ENCODE measurements at regions not wholly inside any gene's neighbourhood (a gene's known extent, or its start where the extent isn't known, plus 50 kb on each side); places are given as distances from the start of the nearest gene placed in this dataset.

DNA sequence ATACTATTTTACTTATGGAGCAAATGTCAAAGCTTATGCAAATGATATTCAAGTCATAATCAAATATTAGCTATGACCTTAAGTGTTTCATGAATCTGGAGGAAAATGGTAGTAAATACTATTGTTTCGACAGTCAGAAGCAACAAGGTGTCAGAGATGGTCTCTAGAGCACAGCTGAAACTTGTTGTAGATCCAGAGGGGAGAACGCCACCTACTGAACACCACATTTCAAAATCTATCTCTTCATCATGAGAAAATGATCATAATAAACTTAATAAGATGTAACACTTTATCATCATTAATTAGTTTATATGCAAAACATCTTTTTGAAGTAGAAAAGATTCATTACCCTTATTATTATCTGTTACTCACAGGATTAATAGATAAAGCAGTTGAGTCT, 418.7 kb downstream of the GATA3 start:
- H3K36me3 ChIP-seq (ENCODE audit: low read depth) = no peaks in the 10 kb centered on the region
- H3K27me3 ChIP-seq (ENCODE audit: insufficient read depth, poor library complexity, severe bottlenecking) = no peaks in the 10 kb centered on the region
- DNase-seq (ENCODE audit: low spot score) = no peak
- H3K27ac ChIP-seq (ENCODE audit: poor library complexity, severe bottlenecking) = no peak overlapping the region
- H3K9me3 ChIP-seq (ENCODE audit: severe bottlenecking) = no peaks in the 10 kb centered on the region
- TF ChIP-seq, protein P1, sequence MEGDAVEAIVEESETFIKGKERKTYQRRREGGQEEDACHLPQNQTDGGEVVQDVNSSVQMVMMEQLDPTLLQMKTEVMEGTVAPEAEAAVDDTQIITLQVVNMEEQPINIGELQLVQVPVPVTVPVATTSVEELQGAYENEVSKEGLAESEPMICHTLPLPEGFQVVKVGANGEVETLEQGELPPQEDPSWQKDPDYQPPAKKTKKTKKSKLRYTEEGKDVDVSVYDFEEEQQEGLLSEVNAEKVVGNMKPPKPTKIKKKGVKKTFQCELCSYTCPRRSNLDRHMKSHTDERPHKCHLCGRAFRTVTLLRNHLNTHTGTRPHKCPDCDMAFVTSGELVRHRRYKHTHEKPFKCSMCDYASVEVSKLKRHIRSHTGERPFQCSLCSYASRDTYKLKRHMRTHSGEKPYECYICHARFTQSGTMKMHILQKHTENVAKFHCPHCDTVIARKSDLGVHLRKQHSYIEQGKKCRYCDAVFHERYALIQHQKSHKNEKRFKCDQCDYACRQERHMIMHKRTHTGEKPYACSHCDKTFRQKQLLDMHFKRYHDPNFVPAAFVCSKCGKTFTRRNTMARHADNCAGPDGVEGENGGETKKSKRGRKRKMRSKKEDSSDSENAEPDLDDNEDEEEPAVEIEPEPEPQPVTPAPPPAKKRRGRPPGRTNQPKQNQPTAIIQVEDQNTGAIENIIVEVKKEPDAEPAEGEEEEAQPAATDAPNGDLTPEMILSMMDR (IDR thresholded peaks at IDR 0.05; ENCODE audit: poor library complexity, severe bottlenecking) = no peak
- ATAC-seq (ENCODE audit: low read depth) = no peak
- H3K4me3 ChIP-seq (ENCODE audit: severe bottlenecking) = no peak overlapping the region
- no peaks in the 10 kb centered on the region for H3K4me1 ChIP-seq (ENCODE audit: insufficient read depth, poor library complexity, severe bottlenecking)

DNA sequence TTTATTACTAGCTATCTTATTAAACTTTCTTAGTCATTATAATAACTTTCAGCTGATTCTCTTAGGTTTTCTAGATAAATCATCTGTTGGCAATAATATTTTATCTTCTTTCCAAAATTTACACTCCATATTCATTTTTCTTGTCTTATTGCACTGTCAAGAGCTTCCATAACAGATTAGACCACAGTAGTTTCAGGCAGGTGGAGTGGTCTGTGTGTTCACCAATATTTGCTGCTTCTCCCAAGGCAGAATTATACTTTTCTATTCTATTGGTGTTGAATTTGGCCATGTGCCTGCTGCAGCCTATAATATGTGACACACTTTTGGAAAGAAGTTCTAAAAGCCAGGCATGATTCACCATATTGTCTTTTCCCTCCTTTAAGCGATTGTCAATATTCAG, 422.8 kb downstream of the GATA3 start:
- Histone ChIP-seq H3K4me1 (ENCODE audit: insufficient read depth, poor library complexity, severe bottlenecking) (no peaks in the 10 kb centered on the region), H3K27me3 (ENCODE audit: insufficient read depth, poor library complexity, severe bottlenecking) (no peaks in the 10 kb centered on the region), H3K36me3 (ENCODE audit: low read depth) (no peaks in the 10 kb centered on the region), H3K9me3 (ENCODE audit: severe bottlenecking) (no peaks in the 10 kb centered on the region), H3K4me3 (ENCODE audit: severe bottlenecking) (no peak overlapping the region), H3K27ac (ENCODE audit: poor library complexity, severe bottlenecking) (no peak overlapping the region)
- no peak for DNase-seq (ENCODE audit: low spot score)
- no peak for ATAC-seq (ENCODE audit: low read depth)
- TF ChIP-seq, protein P1 (IDR thresholded peaks at IDR 0.05; ENCODE audit: poor library complexity, severe bottlenecking) = no peak

DNA sequence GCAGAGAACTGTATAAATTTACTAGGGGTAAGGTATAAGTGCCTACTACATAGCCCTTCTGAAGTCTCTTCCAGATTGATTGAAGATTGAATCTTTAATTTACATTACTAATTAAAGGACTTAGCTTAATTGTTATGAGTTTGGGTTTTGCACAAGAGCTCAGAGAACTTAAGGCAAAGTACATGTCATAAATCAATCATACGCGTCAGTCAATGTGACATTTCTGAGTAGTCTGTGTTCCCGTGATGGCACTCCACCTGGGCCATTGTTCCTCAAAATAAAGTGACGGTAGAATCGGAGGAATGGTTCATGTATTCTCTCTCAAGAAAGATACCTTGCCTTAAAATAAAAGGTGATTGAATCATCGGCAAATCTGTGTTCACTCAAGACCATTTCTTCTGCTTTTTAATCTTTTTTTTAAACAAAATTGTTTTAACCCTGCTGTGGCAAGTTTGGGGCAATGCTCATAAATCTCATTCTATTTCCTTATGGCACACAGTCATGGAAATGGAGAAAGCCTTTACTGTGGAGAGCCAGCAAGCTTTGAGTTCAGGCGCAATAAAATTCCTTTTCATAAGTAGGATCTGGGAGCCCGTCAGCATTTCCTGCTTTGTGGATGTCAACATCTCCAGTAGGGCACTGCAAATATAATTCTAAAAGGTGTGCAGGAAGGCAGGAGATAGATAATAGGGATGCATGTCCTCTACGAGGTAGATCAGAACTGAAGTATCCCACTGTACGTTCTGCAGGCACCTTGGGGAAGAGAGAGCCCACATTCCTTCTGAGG, 427.4 kb downstream of the GATA3 start:
- no peak overlapping the region for H3K4me3 ChIP-seq (ENCODE audit: severe bottlenecking)
- ATAC-seq (ENCODE audit: low read depth) (no peak), DNase-seq (ENCODE audit: low spot score) (no peak)
- TF ChIP-seq, protein P1 (IDR thresholded peaks at IDR 0.05; ENCODE audit: poor library complexity, severe bottlenecking) = no peak
- H3K27me3 ChIP-seq (ENCODE audit: insufficient read depth, poor library complexity, severe bottlenecking) = no peaks in the 10 kb centered on the region
- H3K9me3 ChIP-seq (ENCODE audit: severe bottlenecking) = no peaks in the 10 kb centered on the region
- no peaks in the 10 kb centered on the region for H3K36me3 ChIP-seq (ENCODE audit: low read depth)
- no peaks in the 10 kb centered on the region for H3K4me1 ChIP-seq (ENCODE audit: insufficient read depth, poor library complexity, severe bottlenecking)
- H3K27ac ChIP-seq (ENCODE audit: poor library complexity, severe bottlenecking) = no peak overlapping the region

DNA sequence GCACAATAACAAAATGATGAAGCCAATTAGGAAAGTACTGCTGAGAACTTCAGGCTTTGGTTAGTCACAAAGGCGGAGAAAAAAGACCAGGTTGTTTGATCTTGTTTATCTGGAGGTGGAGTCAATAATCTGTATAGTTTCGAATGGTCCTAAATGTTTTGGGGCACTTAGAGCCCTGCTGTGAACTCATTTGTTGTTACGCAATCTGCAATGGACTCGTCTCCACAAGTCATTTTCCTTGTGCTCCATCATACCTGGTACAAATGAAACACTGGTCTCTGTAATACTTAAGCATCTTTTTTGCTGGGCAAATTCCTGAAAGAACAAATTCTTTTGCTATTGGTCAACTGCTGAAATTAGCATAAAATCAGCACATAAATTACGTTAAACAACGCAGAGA, 430.5 kb downstream of the GATA3 start:
- Histone ChIP-seq H3K27me3 (ENCODE audit: insufficient read depth, poor library complexity, severe bottlenecking) (no peaks in the 10 kb centered on the region), H3K27ac (ENCODE audit: poor library complexity, severe bottlenecking) (no peak overlapping the region), H3K36me3 (ENCODE audit: low read depth) (no peaks in the 10 kb centered on the region), H3K4me3 (ENCODE audit: severe bottlenecking) (no peak overlapping the region), H3K9me3 (ENCODE audit: severe bottlenecking) (no peaks in the 10 kb centered on the region), H3K4me1 (ENCODE audit: insufficient read depth, poor library complexity, severe bottlenecking) (no peaks in the 10 kb centered on the region)
- DNase-seq (ENCODE audit: low spot score) (no peak), ATAC-seq (ENCODE audit: low read depth) (no peak)
- TF ChIP-seq, protein P1 (IDR thresholded peaks at IDR 0.05; ENCODE audit: poor library complexity, severe bottlenecking) = no peak

DNA sequence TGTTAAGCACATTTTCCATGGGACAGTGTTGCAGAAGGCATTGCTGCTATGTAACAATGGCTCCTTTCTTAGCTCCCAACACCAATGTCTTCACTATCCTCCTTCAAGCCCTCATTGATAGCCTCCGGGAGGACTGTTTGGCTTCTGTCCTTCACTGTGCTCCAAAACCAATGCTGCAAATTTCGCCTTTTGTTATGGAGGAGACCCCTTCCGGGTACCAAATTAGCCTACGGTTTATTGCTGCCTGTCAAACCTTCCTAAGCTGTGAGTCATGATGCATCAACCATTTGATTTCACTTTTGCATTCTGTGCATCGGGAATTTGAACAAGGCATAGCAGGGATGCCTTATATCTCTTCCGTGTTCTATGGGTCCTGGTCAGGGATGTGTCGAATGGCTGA, 432.9 kb downstream of the GATA3 start:
- DNase-seq (ENCODE audit: low spot score) = no peak
- no peak for ATAC-seq (ENCODE audit: low read depth)
- no peaks in the 10 kb centered on the region for H3K9me3 ChIP-seq (ENCODE audit: severe bottlenecking)
- no peak overlapping the region for H3K27ac ChIP-seq (ENCODE audit: poor library complexity, severe bottlenecking)
- TF ChIP-seq, protein P1 (IDR thresholded peaks at IDR 0.05; ENCODE audit: poor library complexity, severe bottlenecking) = no peak
- no peaks in the 10 kb centered on the region for H3K27me3 ChIP-seq (ENCODE audit: insufficient read depth, poor library complexity, severe bottlenecking)
- H3K4me3 ChIP-seq (ENCODE audit: severe bottlenecking) = no peak overlapping the region
- no peaks in the 10 kb centered on the region for H3K36me3 ChIP-seq (ENCODE audit: low read depth)
- H3K4me1 ChIP-seq (ENCODE audit: insufficient read depth, poor library complexity, severe bottlenecking) = no peaks in the 10 kb centered on the region

Measured in RWPE2 (cell line).